ENCODE measurements at regions not wholly inside any gene's neighbourhood (a gene's known extent, or its start where the extent isn't known, plus 50 kb on each side); places are given as distances from the start of the nearest gene placed in this dataset.

GRCh38 chr7:81845744-81846241, 75.9 kb upstream of the HGF start:
- TF ChIP-seq CTCF (IDR thresholded peaks at IDR 0.05) (no peak), POLR2A (IDR thresholded peaks at IDR 0.05) (no peak), EP300 (IDR thresholded peaks at IDR 0.05) (no peak), POLR2AphosphoS5 (IDR thresholded peaks at IDR 0.05) (no peak)

All from gastroesophageal sphincter (tissue), 3 donors.